Globus pallidus (tissue), 1 donor: ENCODE measurements at regions not wholly inside any gene's neighbourhood (a gene's known extent, or its start where the extent isn't known, plus 50 kb on each side); places are given as distances from the start of the nearest gene placed in this dataset.
"Not testable (repeated sequence)": the region's sequence is repeated elsewhere in the genome, so short reads cannot be mapped to it uniquely, and the experiment has no call there.

ENCODE experiments used
- DNase-seq: peaks from one replicate; pipeline ENCODE4 v3.0.0-alpha.2; 2015; ENCODE audit warnings: low spot score

DNA sequence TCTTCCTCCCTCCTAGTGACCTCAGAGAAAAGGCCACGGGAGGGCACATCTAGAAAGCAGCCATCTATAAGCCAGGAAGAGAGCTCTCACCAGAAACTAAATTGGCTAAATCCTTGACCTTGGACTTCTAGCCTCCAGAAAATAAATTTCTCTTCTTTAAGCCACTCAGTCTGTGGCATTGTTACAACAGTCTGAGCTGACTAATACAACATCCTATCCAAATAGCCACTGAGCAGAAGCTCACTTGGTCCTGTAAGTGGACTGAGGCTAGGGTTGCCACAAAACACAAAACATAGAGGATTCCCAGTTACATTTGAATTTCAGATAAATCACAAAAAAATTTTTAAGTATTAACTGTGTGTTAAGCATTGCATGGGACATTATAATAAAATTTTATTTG is 383.4 kb downstream of the MLLT3 start:
- no peak for DNase-seq

DNA sequence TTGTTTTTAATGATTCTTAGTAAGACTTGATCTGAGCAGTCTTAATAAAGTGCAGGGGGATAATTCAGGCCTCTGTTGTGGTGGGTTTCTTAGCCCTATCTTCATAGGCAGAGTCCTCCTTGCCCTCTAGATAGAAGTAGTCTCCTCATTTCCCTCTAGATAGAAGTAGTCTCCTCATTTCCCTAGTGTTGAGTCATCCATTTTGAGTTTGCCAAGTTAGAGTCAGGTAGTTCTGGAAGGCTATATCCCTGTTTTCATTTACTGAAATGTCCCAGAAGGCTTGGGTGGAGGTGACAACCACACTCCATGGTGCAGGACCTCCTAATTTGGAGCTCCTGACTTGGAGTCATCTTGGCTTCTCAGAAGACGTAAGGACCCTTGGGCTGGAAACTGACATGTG is 384.6 kb downstream of the MLLT3 start:
- DNase-seq = no peak

GRCh38 chr9:20236676-20237075 is 385.6 kb downstream of the MLLT3 start:
- no peak for DNase-seq

GRCh38 chr9:20235206-20235605 is 387.1 kb downstream of the MLLT3 start:
- DNase-seq = not testable (repeated sequence)

- no peak for DNase-seq
Observed at GRCh38 chr9:20228096-20228495, 394.2 kb downstream of the MLLT3 start.

DNA sequence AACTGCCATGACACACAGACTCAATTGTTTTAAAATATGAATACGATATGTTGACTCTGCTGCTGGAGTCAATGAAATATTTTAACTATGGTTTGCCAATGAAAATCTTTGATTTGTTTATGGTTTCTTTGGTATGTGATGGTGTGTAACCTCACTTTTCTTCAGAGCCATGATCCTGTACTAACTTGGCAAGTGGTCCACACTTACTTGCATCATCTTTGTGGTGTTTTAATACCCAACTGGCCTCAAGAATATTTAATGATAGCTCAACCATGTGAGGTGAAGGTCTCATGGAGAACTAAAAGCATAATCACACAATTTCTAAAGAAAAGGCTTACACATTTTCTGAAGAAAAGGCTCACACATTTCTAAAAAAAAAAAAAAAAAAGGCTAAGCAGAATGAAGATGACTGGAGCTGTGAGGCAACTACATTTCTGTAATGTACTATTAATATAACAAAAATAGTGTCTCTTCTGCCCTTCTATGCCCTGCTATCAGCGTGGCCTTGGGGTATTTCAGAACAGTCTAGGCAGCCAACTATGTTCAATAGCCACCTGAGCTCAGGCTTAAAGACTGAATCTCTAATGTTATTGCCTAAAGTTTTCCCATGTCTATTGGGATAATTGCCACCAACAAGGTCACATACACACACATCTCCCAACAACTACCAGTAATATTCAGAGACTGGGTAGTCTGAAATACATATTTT is 395.0 kb downstream of the MLLT3 start:
- no peak for DNase-seq

DNA sequence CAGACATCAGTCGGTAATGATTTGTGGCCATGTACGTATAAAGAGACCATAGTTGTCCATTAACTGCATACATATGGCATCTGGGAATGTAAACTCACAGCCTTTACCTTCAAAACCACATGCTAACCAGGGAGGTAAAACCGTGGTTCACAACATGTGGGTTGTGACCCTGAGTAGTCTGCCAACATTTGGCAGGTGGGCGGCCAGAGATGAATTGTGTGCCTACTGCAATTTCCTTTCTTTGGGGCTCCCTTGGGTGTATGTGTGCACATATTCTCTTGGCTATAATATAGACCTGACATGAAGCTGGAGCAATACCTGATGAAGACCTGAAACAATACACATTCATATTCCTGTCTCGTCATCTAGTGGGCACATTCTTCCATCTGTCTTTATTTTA is 396.0 kb downstream of the MLLT3 start:
- DNase-seq = no peak

- no peak for DNase-seq
Observed at GRCh38 chr9:20225826-20226225, 396.5 kb downstream of the MLLT3 start.

DNA sequence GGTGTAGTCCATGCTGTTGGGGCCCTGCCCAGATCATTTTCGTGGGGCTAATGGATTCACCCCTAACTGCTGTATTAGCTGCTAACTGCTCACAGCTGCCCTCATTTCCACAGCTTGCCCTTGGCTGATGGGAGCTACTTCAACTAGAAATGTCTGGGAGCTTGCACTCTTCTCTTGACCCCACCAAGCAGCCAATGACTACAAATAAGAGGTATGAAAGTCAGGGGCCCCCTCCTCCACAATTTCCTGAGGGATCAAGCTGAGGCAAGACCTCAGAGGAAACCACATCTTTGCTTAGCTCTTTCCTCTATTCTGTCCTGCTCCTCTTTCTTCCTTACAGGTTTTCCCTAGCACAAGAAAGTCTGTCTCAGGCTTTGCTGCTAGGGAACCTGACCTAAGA is 397.5 kb downstream of the MLLT3 start:
- DNase-seq = no peak

DNA sequence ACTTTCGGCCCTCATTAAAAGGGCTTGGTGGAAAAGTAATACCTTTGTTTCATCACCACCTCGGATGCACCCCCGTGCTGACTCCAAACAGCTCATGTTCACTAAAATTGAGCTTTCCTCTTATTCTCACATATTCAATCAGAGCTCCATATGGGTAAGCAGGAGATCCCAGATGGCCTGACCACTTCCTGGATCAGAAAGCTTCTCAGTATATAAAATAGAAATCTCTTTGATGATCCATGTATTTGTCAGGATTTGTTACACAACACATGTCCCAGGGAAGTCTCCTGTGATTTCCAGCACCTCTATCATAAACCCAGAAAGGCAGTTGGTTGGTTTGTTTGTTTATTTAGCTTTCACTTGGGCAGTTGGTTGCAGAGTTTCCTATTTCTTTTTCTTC is 402.0 kb downstream of the MLLT3 start:
- DNase-seq = no peak

DNA sequence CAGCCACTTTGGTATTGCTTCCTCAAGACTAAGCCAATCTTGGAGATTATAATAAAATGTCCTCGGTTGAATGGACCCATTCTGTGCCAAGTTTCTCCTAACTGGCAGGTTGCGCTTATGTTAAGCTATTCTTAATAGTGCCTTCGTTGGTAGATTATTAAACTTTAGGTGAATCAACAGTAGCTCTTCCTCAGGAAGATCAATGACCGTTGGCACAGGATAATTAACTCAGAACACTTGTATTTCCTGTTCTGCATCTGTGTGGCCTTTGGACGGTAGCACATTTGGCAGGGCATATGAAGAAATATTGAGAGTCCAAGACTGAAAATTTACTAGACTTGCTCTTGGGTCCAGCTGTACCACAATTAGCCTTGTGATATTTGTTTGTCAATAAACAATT is 402.9 kb downstream of the MLLT3 start:
- no peak for DNase-seq

DNA sequence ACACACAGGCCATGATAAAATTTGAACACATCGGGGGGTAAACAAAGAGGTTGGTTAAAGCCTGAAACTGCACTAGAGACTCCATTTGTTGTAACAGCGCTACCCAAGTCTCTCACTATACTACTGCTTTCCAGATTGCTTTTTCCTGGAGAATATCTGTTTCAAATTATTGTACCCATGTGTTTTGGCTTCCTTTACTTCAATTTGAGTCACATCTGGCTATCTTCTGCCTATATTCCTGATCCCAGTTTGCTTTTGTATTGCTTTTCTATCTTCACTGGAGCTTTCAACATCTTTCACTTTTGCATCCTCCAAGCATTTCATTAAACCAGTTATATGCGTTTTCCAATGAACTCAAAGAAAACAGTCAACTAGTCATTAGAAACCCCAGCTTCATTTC is 404.7 kb downstream of the MLLT3 start:
- DNase-seq = no peak

GRCh38 chr9:20216438-20216837 is 405.9 kb downstream of the MLLT3 start:
- no peak for DNase-seq

- no peak for DNase-seq
Observed at GRCh38 chr9:20215552-20215951, 406.7 kb downstream of the MLLT3 start.

- DNase-seq = no peak
Observed at GRCh38 chr9:20212806-20213205, 409.5 kb downstream of the MLLT3 start.

DNA sequence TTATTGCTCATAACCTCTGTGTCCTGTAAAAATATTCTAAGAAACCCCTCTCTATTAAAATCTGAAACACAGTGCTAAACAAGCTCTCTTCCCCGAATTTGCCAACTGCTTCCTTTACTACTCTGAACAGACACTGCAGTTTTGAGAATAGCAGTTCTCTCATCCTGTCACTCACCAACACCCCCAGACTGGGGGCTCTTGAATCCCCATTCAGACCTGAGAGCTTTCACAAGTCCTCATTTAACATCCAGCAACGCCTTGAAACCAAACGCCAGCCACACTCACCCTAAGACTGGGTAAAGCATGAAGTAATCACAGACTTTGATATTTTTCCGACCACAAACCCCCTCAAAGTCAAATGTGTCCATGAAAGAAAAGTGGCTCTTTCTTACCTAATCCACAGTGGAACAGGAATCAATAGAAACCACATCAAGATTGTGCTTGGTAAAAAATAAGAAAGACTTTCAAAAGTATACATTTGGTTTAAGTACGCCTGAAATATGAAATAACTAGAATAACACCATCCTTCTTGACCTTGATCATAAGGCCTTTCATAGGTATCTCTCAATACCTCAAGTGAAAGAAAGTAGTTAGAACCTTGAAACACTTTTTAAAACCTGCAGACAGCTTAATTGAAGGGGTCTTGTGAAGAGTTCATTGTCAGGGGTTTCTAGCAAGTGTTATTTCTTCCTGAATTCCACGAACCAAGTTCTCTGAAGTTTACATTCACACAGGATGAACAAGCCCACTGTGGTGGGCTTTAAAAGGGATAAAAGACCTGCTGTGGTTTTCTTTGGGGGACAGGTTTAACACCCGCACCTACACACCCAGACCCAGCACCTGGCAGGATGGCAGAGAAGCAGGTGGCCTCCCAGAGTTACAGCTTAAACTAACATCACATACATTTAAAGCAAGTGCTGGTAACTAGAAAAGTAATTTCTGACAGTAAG is 412.6 kb downstream of the MLLT3 start:
- no peak for DNase-seq

DNA sequence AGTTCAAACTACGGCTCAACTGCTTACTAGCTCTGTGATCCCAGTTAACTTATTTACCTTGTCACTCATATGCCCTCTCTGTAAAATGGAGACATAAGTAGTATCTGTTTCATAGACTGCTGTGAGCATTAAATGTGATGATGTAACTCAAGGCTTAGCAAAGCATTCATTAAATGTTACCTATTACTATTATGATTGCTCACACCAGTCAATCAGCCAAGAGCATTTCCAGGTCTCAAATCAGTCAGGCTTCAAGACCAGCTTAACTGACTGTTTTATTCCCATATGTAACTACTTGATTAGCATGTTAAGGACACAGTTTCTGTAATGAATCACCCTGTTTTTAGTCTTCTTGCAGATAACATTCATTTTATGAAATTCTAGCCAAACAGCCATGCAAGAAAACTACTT is 413.3 kb downstream of the MLLT3 start:
- DNase-seq = no peak

- DNase-seq = no peak
Observed at GRCh38 chr9:20208226-20208625, 414.1 kb downstream of the MLLT3 start.

- no peak for DNase-seq
Observed at GRCh38 chr9:20207176-20207575, 415.1 kb downstream of the MLLT3 start.

DNA sequence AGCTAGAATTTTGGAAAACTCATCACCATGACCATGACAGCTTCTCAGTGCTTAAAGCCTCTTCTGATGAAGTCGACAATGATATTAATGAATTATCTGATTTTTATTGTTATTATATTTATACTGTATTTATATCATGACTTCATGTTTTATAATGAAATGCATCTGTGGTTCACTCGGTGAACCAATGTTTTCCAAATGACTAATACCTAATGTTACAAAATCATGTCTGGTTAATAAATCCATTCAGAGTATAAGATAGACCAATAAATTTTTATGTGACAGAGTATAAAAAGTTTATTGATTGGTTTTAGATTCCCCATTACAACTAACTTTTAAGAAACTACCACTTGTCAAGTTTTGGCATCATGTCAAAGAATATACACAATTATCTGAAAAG is 416.5 kb downstream of the MLLT3 start:
- no peak for DNase-seq

DNA sequence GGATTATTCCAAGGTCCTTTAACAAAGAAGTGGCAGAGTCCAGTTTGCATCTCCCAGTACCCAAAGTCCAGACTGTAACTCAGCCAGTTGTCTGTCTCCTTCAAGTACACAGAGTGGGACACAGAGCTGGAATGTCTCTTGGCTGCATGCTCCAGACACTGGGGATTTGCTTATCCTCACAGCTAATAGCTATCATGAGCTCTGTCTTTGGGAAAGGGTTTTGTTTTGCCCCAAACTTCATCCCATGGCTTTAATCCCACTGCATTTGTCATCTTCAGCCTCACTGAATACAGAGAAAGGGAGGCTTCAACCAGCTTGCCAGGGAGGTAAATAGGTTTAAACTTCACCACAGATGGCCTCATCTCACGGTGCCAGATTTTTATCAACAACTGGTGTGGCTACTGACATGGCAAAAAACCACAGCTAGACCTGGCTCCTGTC is 412.2 kb upstream of the SLC24A2 start:
- DNase-seq = no peak

DNA sequence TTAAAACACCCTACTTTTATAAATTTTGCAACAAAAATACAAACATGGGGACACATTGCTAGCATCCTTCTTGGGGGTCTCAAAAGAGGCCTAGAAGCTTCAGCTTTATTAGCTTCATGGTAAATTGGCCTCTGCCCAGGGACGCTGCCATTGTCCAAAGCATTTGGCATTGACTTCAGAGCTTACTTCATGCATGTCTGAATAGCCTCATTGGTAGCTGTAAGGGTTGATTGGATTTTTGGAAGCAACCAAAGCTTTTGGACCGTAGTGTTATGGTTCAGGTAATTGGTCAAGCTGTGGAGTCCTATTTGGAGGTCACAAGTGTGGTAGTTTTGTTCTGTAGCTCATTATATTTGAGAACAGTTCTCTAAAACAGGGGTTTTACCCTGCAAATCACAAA is 411.7 kb upstream of the SLC24A2 start:
- no peak for DNase-seq

GRCh38 chr9:20199111-20199510 is 410.3 kb upstream of the SLC24A2 start:
- no peak for DNase-seq
